Umbilical cord (tissue), 1 donor: ENCODE measurements at regions not wholly inside any gene's neighbourhood (a gene's known extent, or its start where the extent isn't known, plus 50 kb on each side); places are given as distances from the start of the nearest gene placed in this dataset.
"Not testable (repeated sequence)": the region's sequence is repeated elsewhere in the genome, so short reads cannot be mapped to it uniquely, and the experiment has no call there.

Experiments
- DNase-seq: peaks from one replicate; pipeline ENCODE4 v3.0.0-alpha.2; 2015; ENCODE audit warnings: low spot score

- DNase-seq, result no peak
Measured at GRCh38 chr10:18735711-18736110, 76.5 kb downstream of the ARL5B start.

DNA sequence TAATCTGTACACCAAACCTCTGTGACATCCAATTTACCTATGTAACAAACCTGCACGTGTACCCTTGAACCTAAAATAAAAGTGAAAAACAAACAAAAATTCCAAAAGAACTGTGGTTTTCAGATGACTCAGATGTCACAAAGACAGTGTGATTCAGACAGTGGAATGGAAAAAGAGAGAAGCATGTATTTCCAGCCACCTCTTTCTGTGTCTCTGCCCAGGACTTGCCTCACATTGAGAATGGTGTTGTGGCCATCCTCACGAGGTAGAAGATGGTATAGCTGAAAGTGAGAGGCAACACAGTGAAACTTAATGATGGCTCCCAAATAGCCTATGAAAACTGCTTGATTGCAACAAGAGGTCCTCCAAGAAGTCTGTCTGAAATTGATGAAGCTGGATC, 78.0 kb downstream of the ARL5B start:
- no peak for DNase-seq

GRCh38 chr10:18737841-18738240, 78.6 kb downstream of the ARL5B start:
- no peak for DNase-seq

- DNase-seq, result no peak
Measured at GRCh38 chr10:18738835-18739234, 79.6 kb downstream of the ARL5B start.

- no peak for DNase-seq
Measured at GRCh38 chr10:18743926-18744325, 84.7 kb downstream of the ARL5B start.

GRCh38 chr10:18753312-18753895, 94.2 kb downstream of the ARL5B start:
- DNase-seq, result no peak

GRCh38 chr10:18759575-18759974, 100.3 kb downstream of the ARL5B start:
- no peak for DNase-seq

DNA sequence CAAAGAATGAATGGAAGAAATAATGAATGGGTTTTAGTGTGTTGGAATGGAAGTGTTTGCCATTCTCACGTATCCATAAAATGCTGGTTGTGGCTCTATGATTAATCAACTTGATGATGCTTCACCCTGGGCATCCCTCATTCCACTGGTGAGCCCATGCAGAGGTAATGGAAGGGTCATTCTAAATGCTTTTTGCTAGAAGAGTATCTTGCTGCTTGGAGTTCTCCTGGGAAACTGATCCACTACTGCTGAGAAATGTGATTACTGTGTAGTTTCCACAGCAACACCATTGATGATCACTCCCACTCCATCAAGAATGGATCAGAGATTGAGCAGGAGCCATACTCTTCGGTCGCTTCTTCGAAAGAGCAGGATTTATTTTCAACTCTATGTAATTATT, 101.6 kb downstream of the ARL5B start:
- no peak for DNase-seq

GRCh38 chr10:18767981-18768380, 108.8 kb downstream of the ARL5B start:
- DNase-seq, result no peak

DNA sequence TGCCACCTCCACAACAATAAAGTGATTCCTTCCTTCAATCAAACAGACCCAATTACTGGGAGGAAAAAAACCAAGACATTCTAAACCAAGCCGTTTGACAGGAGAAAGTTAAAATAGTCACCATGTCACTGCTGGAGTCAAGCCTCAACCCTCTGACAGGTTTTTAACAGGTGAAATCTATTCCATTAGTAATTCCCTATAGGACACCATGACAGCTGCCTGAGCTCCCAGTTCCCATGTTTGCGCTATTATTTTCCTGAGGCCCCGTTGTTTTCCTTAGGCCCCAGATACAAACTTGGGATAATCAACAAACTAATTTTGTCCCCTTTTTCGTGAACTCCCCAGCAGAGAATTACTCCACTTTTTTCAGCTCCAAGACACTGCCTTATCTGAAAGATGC, 113.9 kb downstream of the ARL5B start:
- no peak for DNase-seq

DNA sequence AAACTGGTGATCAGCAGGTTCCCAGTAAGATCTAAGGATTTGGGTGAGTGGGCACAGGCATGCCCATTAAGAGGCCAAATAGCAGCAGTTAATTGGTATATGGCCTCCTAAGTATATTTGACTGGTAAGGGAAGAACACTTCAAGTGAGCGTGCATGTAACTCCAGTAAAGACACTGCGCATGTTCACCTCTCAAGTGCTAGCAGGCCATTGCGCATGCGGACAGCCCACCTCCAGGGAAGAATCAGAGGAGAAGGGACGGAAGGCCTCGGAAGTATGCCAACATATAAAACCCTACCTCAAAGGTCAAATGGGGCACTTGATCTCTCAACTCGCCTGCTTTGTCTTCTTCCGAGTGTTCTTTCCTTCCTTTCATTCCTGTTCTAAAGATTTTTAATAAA, 118.0 kb downstream of the ARL5B start:
- no peak for DNase-seq

GRCh38 chr10:18786478-18786877, 127.2 kb downstream of the ARL5B start:
- no peak for DNase-seq

- peak; percentile 50 for DNase-seq
Measured at GRCh38 chr10:18793951-18794350, 134.7 kb downstream of the ARL5B start.

DNA sequence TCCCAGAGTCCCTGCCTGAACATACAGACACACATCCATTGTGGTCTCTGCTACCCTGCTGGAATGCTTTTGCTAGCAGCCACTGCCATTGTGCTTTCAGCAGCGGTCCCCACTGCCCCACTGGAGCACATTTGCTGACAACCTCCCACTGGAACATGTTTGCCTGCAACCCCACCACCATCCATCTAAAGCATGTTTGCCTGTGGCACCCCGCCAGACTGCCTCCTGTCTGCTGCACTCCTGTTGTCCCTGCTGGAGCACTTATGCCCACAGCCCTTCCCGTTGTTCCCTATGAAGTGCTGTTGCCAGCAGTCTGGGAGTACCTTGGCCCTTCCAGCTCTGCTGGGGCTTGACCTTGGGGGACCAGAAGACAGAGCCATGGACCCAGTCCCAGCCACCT, 136.3 kb downstream of the ARL5B start:
- DNase-seq, result no peak

- no peak for DNase-seq
Measured at GRCh38 chr10:18797286-18797685, 138.1 kb downstream of the ARL5B start.

GRCh38 chr10:18822156-18822555, 162.9 kb downstream of the ARL5B start:
- peak; percentile 45 for DNase-seq

DNA sequence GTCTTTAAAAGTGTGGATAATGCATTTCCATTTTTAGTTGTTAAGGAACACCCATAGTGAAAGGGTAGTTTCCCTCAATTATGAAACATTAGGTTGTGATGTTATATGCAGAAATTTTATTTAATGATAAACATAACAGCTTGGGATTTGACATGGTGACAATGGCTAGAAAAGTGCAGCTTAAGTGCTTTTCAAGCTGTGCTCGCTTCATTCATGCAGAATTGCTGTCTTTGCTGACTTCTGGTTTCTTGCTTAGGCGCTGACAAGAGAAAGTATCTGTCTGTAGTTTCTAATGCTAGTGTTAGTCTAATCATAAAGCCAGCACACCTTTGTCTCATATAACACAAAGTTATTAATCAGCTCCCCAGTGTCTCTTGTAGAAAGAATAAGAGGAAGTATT, 170.0 kb downstream of the ARL5B start:
- no peak for DNase-seq

DNA sequence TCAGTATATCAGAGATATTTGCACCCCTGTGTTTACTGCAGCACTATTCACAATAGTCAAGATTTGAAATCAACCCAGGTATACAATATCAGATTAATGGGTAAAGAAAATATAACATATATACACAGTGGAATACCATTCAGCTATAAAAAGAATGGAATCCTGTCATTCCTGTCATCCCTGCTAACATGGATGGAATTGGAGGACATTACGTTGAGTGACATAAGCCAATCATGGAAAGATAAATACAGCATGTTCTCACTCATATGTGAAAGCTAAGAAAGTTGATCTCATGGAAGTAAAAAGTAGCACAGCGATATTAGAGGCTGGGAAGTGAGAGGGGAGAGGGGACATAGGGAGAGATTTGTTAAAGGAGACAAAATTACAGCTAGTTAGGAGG, 171.0 kb downstream of the ARL5B start:
- DNase-seq, result no peak

DNA sequence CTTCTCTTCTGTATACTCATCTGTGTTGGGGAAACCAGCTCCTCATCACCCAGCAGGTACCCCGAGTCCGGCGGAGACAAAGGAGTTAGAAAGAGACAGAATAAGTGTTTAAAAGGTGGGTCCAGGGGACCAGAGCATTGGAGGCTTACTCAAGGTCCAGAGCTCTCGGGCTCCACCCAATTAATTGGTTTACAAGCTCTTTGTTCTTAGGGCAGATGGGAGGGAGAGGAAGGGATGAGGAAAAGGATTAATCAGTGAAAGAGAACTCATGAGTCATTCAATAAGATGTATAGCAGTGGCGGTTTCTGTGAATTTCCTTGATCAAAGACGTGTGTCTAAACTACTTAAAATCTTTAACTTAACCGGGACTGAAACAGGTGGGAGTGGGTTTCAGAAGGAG, 192.0 kb upstream of the MALRD1 start:
- not testable (repeated sequence) for DNase-seq

GRCh38 chr10:18859659-18860058, 188.9 kb upstream of the MALRD1 start:
- DNase-seq, result no peak

GRCh38 chr10:18860186-18860585, 188.4 kb upstream of the MALRD1 start:
- no peak for DNase-seq

GRCh38 chr10:18860631-18861240, 187.9 kb upstream of the MALRD1 start:
- no peak for DNase-seq

GRCh38 chr10:18861382-18861781, 187.2 kb upstream of the MALRD1 start:
- no peak for DNase-seq

DNA sequence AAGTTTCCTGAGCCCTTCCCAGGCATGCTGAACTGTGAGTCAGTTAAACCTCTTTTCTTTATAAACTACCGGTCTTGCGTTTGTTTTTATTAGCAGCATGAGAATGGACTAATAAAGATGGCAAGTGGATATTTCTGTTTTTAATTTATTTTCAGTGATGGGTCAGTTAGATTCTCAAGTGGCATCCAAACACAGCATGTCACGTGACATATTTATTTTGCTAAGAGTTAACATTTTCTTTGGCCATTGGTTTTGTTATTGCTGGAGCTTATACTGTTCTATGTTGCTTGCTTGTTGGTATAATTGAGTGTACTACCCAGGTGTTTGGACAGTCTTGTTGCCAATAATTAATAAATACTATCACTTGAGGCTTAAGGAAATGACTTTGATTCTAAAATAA, 181.7 kb upstream of the MALRD1 start:
- no peak for DNase-seq
